NOMO-1 treated with dmso at 0.1 percent for 144 hours (cell line): ENCODE measurements at regions not wholly inside any gene's neighbourhood (a gene's known extent, or its start where the extent isn't known, plus 50 kb on each side); places are given as distances from the start of the nearest gene placed in this dataset.
"Not testable (repeated sequence)": the region's sequence is repeated elsewhere in the genome, so short reads cannot be mapped to it uniquely, and the experiment has no call there.

Source experiments
- DNase-seq: peaks from one replicate; lab custom pipeline; 2025; ENCODE audit not compliant: unreplicated experiment; lab: John Stamatoyannopoulos, UW

DNA sequence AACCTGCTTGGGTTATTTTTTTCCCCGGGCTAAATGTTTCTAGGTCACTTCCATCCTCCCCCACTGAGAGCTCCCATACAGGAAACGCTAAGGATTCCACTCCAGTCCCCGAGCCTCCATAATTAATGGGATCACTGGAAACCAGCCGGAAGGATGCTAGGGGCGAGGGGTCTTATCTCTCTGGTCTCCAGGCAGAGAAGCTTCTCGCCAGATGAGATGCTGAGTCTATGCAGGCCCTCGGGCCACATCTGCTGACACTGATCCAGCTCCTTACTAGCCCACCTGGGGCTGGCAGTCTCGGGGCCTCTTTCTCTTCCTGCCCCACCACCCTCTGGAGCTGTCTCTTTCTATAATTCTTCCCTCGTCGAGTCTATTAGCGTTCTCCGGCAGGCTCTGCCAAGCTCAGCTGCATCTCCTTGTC is 125.9 kb upstream of the SYT13 start:
- no peak for DNase-seq

DNA sequence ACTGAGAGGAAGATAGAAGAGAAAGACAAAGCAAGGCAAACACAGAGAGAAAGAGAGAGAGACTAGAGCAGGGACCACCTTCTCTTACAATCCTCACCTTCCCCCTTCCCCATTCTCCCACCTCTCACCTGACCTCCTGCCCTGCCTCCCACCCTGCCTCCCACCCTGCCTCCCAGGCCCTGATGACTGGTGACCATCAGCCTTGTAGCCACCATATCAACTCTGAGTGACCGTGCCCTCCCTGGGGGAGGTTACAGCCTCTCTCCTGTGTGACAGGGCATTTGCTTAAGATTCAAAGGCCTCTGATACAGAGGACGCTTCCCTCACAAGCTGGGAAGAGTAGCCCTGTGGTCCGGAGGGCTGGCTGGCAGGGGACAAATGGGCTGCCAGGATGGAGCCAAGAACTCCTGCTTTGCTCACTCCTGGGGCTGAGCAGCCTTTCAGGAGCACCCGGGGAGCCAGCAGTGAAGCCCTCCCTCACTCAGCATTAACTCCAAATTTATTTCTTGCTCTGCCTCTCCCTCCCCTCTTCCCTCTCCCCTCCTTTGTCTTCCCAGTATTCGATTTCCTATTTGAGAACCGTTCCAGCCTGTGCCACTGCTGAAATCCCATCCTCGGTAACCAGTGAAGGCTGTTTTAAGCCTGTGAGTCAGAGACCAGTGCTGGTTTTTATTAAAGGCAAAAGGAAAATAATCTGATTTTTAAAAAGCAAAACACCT is 125.2 kb upstream of the SYT13 start:
- DNase-seq = no peak

DNA sequence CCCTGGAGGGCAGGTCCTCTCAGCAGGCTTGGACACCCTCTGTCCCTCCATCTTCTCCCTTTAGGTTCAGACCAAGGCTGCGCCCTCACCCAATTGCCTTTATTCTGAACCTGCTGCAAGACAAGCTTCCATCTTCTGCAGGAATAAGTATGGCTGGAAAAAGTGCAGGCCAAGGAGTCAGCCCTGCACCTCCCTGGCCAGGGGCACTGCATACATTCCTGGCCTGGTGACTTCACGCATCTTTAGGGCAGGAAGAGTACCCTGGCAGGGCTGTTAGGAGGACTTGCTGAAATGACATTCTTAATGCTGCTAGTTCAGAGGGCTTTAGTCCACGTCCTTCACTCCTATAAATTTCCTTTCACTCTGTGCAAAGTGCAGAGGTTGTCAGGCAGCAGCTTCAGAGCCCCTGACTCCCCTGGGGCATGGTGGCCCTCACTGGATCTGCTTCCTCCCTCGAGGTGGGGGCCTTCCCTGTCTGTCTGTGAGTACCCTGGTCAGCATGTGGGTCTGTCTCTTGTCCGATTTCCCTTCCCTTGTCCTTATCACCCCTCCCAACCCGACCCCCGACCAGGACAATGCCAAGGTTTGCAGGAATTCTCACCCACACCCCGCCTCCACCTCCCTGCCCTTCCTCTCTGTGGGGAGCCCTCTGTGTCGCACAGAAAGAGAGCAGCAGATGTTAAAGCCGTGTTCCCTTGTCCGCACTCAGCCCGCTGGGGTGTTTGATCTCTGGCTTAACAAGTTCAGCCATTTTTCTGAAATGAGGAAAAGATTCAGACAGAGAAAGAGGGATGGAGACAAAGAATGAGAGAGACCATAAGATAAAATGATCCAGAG is 124.5 kb upstream of the SYT13 start:
- no peak for DNase-seq

DNA sequence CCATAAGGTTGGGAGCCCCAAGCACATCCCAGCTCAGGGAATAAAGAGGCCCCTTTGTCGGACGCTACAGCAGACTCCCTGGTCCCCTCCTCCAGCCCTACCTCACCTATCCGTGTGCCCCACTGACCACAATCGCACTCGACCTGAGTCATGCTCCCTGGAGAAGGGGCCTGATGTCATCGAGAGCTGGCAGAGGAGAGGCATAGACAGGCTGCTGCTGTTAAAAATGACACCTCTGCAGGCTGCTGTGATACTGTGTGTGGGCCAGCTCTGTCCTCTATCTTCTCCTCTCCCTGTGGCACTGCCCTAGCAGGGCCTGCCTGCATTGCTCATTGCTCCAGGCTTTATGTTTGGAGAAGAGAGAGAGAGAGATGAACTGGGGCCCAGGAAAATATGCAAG is 123.4 kb upstream of the SYT13 start:
- DNase-seq = no peak

DNA sequence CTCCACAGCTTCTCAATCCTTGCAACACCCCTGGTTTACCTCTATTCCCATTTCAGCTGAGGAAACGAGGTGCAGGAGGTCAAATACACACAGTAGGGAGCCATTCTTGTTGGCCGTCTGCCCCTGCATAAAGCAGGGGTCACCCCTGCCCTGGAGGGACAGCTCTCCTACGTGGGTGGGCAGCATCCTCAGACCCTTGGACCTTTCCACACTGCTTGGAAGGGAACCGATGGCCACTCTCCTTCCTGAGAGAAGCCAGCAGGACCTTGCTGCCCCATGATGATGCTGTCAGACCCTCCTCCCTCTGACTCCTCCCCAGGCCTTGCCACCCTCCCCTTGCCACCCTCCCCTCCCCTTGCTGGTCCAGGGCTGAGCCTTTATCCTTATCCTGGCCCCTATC is 121.1 kb upstream of the SYT13 start:
- DNase-seq = no peak

DNA sequence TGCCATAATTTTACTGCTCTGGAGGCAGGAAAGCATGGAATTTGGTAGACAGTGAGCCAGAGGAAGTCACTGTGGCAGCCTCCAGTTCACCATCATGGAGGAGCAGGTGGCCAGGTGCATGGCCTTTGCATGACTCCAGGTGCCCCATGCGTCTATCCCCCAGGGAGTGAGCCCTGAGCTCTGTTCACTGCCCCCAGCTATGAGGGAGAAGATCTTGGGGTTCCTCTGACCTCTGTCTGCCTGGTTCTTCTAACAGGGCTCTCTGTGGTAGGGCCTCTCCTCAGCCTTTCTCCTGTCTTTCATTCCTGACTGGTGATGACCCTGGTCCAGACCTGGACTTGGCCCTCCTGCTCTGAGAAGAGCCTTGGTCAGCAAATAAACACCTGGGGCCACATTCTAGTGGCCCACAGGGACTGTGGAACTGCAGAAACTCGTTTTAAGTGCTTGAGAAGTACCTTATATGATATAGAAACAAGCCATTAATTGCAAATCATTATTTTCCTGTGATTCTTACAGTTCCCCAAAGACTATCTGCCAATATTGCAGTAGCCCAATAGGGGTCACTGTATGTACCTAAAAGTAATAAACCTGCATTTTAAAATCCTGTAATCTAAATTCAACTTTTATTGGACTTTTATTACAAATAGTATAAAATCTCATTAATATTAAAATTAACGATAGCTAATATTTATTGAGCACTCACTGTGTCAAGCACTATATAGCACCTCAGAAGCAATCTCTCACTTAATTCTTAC is 120.0 kb upstream of the SYT13 start:
- DNase-seq = no peak

DNA sequence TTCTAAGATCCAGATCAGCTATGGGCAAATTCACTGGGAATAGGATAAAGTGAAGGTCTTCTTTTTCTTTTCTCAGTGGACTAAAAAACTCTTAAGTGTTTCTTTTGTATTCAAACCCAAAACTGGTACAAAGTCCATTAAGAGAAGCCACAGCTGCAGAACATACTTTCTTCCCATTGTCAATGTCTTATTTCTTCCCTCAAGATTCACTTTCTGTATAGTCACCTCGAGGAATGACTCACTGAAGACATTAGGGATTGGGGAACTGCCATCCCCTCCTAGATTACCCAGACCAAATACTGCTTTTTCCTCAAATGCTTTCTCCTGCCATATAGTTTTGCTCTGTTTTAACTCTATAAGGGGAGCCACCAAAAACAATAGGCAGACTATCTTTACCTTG is 117.4 kb upstream of the SYT13 start:
- not testable (repeated sequence) for DNase-seq

DNA sequence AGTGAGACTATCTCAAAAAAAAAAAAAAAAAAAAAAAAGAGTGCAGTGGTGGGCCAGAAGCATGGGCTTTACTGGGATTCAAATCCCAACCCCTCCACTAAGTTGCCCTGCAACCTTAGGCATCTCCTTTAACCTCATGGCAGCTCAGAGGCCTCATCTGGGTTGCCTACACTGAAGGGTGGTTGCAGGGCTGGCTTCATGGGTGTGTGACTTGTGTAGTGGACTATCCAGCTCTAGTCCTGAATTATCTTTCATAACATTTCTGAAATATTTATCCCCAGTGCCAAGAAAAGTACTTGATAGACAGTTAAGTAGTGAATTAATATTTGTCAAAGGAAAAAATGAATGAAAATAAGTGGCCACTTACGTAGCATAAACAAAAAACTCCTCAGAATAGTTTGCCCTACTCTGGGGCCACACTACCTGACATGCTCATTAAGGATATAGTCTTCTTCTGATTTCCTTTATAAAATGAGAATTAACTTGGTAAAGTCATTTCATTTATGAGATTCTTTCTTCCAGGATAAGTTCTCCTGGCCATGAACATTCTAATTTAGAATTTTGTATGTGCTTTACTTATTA is 116.0 kb upstream of the SYT13 start:
- no peak for DNase-seq

DNA sequence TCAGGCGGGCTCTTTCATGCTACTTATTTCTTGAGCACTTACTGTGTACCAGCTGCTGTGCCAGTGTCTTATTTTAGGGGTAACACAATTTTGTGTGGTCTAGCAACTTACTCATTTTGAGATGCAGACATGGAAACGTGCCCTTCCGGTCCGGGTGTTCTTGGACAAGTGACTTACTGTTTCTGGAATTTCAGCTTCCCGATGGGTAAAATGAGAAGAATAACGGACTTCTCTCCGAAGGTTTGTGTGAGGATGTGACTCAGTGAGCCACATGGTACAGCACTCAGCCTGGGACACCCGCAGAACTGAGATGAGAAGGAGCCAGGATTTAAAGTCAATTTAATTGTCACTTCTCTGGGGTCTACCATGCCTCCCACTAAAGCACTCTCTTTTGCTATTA is 114.5 kb upstream of the SYT13 start:
- DNase-seq = no peak

DNA sequence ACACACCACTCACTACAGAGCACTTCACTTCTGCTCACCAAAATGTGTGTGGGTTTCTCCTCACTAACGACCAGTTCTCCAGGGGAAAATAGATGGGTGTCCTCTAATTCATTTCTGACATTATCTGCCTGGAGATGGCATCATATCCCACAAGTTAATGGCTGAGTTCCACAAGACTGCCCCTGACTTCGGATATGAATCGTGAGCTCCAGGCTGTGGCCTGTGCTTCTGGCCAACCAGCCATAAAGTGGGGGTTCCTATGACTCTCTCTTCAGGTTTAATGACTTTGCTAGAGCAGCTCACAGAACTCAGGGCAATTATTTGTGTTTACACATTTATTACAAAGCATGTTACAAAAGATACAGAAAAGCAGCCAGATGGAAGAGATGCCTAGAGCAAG is 113.0 kb upstream of the SYT13 start:
- no peak for DNase-seq

DNA sequence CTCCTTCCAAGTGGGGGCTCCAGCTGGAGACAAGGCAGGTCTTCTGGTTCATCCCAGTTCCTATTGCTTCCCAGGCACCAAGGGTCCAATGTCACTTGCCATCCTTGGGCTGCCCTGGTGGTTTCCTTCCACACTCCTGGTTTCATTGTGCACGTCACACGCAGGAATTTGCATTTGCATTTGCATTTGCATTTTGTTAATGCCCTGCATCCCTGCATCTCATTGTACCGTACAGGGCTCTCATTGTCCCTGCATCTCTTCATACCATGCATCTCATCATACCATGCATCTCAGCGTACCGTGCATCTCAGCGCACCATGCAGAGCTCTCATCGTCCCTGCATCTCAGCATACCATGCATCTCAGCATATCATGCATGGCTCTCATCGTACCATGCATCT is 112.2 kb upstream of the SYT13 start:
- DNase-seq = no peak

DNA sequence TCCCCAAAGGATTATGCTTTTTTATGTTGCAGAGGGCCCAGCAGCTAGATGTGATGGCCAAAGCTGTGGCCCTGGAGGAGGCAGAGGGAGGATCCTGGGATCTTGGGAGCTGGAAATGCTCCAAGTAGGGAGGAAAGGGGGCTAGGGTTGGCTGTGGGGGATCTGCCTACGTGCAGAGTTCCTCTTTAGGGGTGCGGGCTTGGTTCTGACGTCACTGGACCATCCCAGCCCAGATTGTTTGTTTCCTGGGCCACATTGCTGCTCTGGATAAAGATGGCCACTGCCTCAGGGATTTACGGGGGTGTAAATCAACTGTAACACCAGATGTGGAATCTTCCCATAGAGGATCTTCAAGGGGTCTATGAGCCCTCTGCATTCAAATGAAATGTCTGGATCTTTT is 110.3 kb upstream of the SYT13 start:
- no peak for DNase-seq

DNA sequence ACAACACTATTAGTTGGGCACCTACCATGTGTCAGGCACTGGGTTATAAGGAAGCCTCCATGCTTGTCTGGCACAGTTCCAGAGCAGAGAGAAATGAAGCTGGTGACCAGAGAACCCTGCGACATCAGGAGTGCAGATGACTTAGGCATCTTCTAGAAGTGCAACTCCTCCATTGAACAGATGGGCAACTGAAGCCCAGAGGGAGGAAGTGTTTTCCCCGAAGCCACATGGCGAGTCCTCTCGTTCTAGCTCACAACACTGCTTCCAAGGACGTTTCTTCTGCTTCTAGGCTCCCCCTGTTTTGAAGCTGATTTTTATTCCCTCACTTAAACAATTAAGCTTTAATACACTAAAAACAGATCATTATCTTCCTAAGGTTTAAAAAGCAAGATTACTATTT is 109.8 kb upstream of the SYT13 start:
- no peak for DNase-seq

DNA sequence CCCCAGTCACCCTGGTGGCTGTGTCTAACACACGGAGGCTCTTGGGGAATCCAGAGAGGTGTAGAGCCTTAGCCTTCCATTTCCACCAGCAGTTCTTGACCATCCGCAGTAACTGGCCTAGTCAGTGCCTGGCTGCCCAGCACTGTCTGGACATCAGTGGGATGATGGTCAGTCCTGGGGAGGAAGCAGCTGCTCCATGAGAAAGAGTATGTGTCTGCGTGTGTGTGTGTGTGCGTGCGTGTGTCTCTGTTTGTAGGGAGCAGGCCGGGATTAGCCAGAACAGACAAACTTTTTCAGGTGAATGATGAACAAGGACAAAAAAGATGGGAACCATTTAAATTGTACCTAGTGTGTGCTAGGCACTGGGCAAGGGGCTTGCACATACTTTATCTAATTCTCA is 109.3 kb upstream of the SYT13 start:
- no peak for DNase-seq

DNA sequence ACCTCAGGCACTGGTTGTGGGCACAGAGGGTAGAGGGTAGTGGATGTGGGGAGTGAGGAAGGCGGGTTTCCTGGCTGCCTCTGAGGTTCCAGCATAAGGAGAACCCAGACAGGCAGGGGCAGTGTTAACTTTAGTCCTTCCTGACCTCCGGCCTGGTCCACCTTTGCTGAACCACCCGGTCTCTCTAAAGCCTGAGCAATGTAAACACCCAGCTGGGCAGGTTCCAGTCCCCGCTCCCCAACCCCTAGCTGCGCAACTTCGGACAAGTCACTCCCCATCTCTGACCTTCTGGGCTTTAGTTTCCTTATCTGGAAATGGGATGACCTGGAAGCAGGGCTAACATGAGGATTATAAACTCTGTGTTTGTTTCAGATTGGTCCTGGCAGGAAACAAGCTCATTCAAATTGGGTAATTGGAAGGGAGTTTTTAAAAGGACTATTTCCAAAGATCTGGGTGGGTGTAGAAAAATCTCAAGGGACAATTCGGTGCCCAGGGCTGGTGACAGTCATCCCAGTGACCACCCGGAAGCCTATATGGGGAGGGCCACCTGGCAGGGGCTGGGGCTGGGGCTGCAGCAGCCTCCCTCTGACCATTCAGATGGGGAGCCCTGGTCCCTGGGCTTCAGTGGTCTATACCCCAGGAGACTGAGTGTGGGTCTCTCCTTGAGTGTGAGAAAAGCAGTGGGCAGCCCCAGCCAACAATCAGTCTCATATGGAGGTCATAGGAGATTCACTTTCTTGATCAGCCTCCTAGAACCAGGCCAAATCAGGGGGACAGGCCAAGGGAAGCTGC is 108.3 kb upstream of the SYT13 start:
- no peak for DNase-seq

DNA sequence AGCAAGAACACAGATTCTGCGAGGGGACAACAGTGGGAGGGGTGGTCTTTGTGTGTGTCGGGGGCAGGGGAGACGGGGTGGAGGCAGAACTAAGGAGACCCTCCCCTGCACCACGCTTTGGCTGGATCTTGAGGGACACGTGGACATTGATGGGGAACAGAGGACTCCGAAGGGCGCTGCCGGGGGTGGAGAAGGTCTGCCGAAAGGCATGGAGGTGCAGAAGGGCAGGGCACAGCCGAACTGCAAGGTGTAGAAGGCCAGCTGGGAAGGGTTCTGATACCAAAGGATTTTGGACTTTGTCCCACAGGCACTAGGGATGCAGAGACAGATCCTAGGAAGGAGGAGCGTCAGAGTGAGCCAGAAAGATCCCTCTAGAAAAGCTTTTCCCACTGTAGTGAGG is 107.7 kb upstream of the SYT13 start:
- DNase-seq = no peak

DNA sequence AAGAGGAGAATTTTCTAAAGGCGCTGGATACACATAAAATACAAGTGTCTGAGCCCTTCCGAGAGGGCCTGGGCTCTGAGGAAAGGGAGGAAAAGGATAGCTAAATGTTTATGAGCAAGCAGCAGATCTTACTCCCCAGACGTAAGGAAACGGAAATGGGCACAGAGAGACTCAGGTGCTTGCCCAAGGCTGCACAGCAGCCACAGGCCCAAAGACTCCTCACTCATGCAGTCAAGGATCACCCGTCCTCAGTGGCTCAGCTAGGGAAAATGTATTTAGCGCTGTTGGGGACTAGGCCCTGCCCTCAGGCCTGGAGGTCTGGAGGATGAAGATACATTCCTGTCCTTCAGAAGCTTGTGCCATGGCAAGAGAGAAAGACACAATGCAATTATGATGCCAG is 107.2 kb upstream of the SYT13 start:
- no peak for DNase-seq

DNA sequence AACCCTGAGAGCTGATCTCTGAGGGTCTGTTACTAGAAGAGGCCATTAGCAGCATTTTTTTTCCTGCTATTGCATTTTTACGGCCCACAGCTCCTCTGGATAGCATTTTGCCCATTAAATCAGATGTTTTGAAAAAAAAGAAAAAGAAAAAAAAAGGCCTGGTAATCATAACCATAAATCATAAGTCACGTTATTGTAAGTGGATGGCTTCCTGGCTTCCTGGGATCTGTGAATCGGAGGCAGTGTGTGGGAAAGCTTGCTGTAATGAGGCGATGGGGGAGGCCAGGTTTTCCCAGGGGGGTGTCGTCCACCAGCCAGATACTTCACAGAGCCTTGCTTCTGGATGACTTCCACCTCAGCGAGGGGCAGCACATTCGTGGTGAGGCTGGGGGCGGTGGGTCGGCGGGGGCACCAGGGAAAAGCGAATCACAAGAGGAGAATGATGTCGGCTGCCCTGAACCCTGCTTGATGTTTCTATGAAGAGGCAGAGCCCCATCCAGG is 106.5 kb upstream of the SYT13 start:
- no peak for DNase-seq

DNA sequence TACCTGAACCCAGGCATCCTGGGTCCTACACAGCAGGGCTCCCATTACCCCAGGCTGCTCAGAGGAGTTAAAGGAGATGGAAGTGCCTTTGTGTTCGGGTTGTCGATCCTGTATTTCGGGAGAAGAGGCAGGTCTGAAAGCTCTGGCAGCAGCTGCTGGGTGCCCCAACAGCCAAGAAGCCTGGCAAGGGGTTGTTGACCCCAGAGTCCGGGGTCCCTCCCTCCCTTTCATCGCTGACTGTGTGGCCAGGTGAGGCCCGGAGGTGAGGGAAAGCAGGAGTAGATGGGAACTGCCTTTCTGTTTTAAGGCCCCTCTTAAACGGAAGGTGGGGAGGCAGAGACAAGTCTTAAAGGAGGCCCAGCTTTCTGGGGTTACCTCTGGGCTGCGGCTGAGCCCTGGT is 106.0 kb upstream of the SYT13 start:
- no peak for DNase-seq

DNA sequence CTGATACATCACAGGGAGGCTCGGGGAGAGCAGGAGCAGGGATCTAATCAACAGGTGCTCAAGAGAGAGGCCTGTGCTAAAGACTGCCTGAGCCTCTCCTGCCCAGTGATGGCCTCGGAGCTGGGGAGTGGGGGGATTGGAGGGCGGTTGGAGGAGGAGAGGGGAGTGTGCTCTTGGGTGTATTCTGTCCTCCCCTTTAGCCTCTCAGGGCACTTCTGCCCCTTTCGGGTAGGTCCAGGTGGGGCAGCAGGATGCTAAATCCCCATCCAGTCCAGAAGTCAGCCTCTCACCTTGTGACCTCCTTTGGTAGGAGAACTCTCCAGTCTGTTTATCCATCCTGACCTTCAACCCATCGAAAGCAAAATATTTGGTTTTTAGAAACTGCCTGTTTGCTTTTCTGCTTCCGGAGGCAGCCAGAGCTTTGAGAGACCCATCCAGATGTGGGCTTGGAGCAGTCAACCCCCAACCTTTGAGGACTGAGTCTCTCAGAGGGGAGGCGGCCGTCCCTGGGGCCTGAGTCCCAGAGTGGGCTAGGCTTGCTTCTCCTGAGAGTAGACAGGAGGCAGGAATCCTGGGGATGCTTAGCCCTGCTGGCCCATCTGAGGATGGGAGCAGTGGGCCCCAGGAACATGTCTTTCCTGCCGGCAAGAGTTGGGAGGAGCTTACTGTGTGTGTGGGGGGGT is 105.2 kb upstream of the SYT13 start:
- no peak for DNase-seq
